ENCODE measurements at regions not wholly inside any gene's neighbourhood (a gene's known extent, or its start where the extent isn't known, plus 50 kb on each side); places are given as distances from the start of the nearest gene placed in this dataset.

- Histone ChIP-seq H2AFZ (ENCODE audit: low read depth, low read length, poor library complexity, severe bottlenecking) (no peak overlapping the region), H3K79me2 (ENCODE audit: insufficient read depth, low read length) (no peaks in the 10 kb centered on the region), H3K27me3 (ENCODE audit: insufficient read depth, low read length) (no peaks in the 10 kb centered on the region), H3K4me3 (replicated peaks in 1 of 2; ENCODE audit: low read depth in 1 of 2, low read length in 2 of 2) (no peak overlapping the region), H4K20me1 (ENCODE audit: insufficient read depth) (no peaks in the 10 kb centered on the region), H3K9me3 (ENCODE audit: control insufficient read depth in 1 of 2, insufficient read depth in 1 of 2, low read depth in 1 of 2, low read length in 2 of 2) (no peaks in the 10 kb centered on the region), H3K9ac (ENCODE audit: low read length) (no peak overlapping the region), H3K4me2 (ENCODE audit: low read length) (no peak overlapping the region), H3K9me2 (ENCODE audit: insufficient read depth) (no peaks in the 10 kb centered on the region), H3K4me1 (ENCODE audit: control insufficient read depth in 1 of 2, insufficient read depth in 2 of 2, low read length in 2 of 2) (no peaks in the 10 kb centered on the region), H3K27ac (ENCODE audit: low read depth, low read length) (no peak overlapping the region), H3K36me3 (ENCODE audit: control insufficient read depth in 1 of 2, insufficient read depth in 2 of 2, low read length in 2 of 2) (no peaks in the 10 kb centered on the region)
- ATAC-seq = no peak
- ChIA-PET RAD21 (ENCODE audit: low non-redundant PET in 1 of 2, low total read pairs in 2 of 2, uncharacterized antibody in 2 of 2, unreplicated experiment in 2 of 2) (no interaction called here), POLR2A (no interaction called here), CTCF (no interaction called here)
- no TSS peak for BruUV-seq (replicated peaks)
- no peak for DNase-seq (ENCODE audit: low read depth, low spot score)
- intact Hi-C loops (cut with micrococcal nuclease) = no loop called here
- TF ChIP-seq SP1 (IDR thresholded peaks at IDR 0.05; ENCODE audit: low read depth) (no peak), CEBPB (IDR thresholded peaks at IDR 0.05; ENCODE audit: low read depth) (no peak), CTCF (IDR thresholded peaks at IDR 0.05 in 2 of 3, conservative IDR thresholded peaks at IDR 0.05 in 1 of 3; ENCODE audit: borderline replicate concordance in 1 of 3, insufficient read depth in 1 of 3, low read depth in 2 of 3, low read length in 2 of 3) (no peak), EZH2phosphoT487 (IDR thresholded peaks at IDR 0.05; ENCODE audit: borderline replicate concordance) (no peak), EZH2 (IDR thresholded peaks at IDR 0.05) (no peak), FOSL1 (IDR thresholded peaks at IDR 0.05; ENCODE audit: low read depth) (no peak), YY1 (IDR thresholded peaks at IDR 0.05; ENCODE audit: extremely low read depth, insufficient replicate concordance, low read depth, low read length) (no peak), SIN3A (IDR thresholded peaks at IDR 0.05; ENCODE audit: low read depth) (no peak), CBX3 (IDR thresholded peaks at IDR 0.05; ENCODE audit: low read depth) (no peak), POLR2A (IDR thresholded peaks at IDR 0.05; ENCODE audit: borderline replicate concordance, extremely low read depth, insufficient read depth, insufficient read length) (no peak), JUND (IDR thresholded peaks at IDR 0.05) (no peak), ZFX (IDR thresholded peaks at IDR 0.05) (no peak), POLR2AphosphoS5 (IDR thresholded peaks at IDR 0.05; ENCODE audit: low read depth, low read length) (no peak), REST (IDR thresholded peaks at IDR 0.05; ENCODE audit: low read depth) (no peak), SRF (IDR thresholded peaks at IDR 0.05; ENCODE audit: low read depth) (no peak), MAX (IDR thresholded peaks at IDR 0.05) (no peak), RAD21 (IDR thresholded peaks at IDR 0.05; ENCODE audit: low read depth) (no peak), ZNF274 (IDR thresholded peaks at IDR 0.05; ENCODE audit: low read depth, low read length) (no peak), TCF7L2 (IDR thresholded peaks at IDR 0.05; ENCODE audit: borderline replicate concordance, extremely low read depth, insufficient read depth, insufficient read length) (no peak), ZBTB33 (IDR thresholded peaks at IDR 0.05; ENCODE audit: extremely low read depth, insufficient replicate concordance, low read length) (no peak)
These were observed 609.8 kb downstream of the BCOR start for GRCh38 chrX:39487969-39488330.

All from HCT116 (cell line).